ENCODE measurements at regions not wholly inside any gene's neighbourhood (a gene's known extent, or its start where the extent isn't known, plus 50 kb on each side); places are given as distances from the start of the nearest gene placed in this dataset.

GRCh38 chr5:2087980-2088379 is 205.3 kb upstream of the IRX4 start:
- TF ChIP-seq, protein P1, sequence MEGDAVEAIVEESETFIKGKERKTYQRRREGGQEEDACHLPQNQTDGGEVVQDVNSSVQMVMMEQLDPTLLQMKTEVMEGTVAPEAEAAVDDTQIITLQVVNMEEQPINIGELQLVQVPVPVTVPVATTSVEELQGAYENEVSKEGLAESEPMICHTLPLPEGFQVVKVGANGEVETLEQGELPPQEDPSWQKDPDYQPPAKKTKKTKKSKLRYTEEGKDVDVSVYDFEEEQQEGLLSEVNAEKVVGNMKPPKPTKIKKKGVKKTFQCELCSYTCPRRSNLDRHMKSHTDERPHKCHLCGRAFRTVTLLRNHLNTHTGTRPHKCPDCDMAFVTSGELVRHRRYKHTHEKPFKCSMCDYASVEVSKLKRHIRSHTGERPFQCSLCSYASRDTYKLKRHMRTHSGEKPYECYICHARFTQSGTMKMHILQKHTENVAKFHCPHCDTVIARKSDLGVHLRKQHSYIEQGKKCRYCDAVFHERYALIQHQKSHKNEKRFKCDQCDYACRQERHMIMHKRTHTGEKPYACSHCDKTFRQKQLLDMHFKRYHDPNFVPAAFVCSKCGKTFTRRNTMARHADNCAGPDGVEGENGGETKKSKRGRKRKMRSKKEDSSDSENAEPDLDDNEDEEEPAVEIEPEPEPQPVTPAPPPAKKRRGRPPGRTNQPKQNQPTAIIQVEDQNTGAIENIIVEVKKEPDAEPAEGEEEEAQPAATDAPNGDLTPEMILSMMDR (IDR thresholded peaks at IDR 0.05; ENCODE audit: insufficient read depth, low read length, poor library complexity, severe bottlenecking): no peak
- TF ChIP-seq EZH2phosphoT487 (conservative IDR thresholded peaks at IDR 0.05; ENCODE audit: low read length): no peak
